Trophoblast cell (in vitro differentiated cells and primary cell): ENCODE measurements at regions not wholly inside any gene's neighbourhood (a gene's known extent, or its start where the extent isn't known, plus 50 kb on each side); places are given as distances from the start of the nearest gene placed in this dataset.

Source experiments
- DNase-seq, 2 donors: peaks; one replicate each; pipeline ENCODE4 v3.0.0-alpha.2; 2016
- H2AFZ ChIP-seq: 2 replicates; pipeline ENCODE4 v1.6.1; 2013; ENCODE audit warnings: low read length, moderate library complexity, mild to moderate bottlenecking; ENCODE audit not compliant: insufficient read depth, poor library complexity
- H2AK5ac ChIP-seq: 2 replicates; pipeline ENCODE4 v1.6.1; 2013; ENCODE audit warnings: mild to moderate bottlenecking, low read length
- H2BK120ac ChIP-seq: 2 replicates; pipeline ENCODE4 v1.6.1; 2013; ENCODE audit warnings: low read length, mild to moderate bottlenecking, moderate library complexity; ENCODE audit not compliant: insufficient read depth, poor library complexity
- H2BK12ac ChIP-seq: 2 replicates; pipeline ENCODE4 v1.6.1; 2013; ENCODE audit warnings: mild to moderate bottlenecking, low read length, moderate library complexity
- H2BK5ac ChIP-seq: 2 replicates; pipeline ENCODE4 v1.6.1; 2013; ENCODE audit warnings: low read length, low read depth, moderate library complexity, mild to moderate bottlenecking; ENCODE audit not compliant: poor library complexity
- H3K14ac ChIP-seq: 2 replicates; pipeline ENCODE4 v1.6.1; 2013; ENCODE audit warnings: mild to moderate bottlenecking, low read length
- H3K18ac ChIP-seq: 2 replicates; pipeline ENCODE4 v1.6.1; 2013; ENCODE audit warnings: mild to moderate bottlenecking, low read length
- H3K23ac ChIP-seq: 2 replicates; pipeline ENCODE4 v1.6.1; 2013; ENCODE audit warnings: low read length
- H3K27ac ChIP-seq: 2 replicates; pipeline ENCODE4 v1.5.1; 2013; ENCODE audit warnings: low read depth, mild to moderate bottlenecking, inconsistent platforms, low read length, moderate library complexity
- H3K27me3 ChIP-seq: 2 replicates; pipeline ENCODE4 v1.6.1; 2013; ENCODE audit warnings: inconsistent platforms, mild to moderate bottlenecking, low read length, moderate library complexity; ENCODE audit not compliant: insufficient read depth
- H3K36me3 ChIP-seq, 2 experiments: 1 replicate in 1 of 2; 2 replicates in 1 of 2; pipeline ENCODE4 v1.6.1; 2013; ENCODE audit warnings: low read length in 2 of 2, mild to moderate bottlenecking in 2 of 2, moderate library complexity in 1 of 2; ENCODE audit not compliant: insufficient read depth in 2 of 2, control insufficient read depth in 1 of 2
- H3K4ac ChIP-seq: 2 replicates; pipeline ENCODE4 v1.6.1; 2013; ENCODE audit warnings: low read depth, mild to moderate bottlenecking, low read length, moderate library complexity
- H3K4me1 ChIP-seq, 2 experiments: 1 replicate in 1 of 2; 2 replicates in 1 of 2; pipeline ENCODE4 v1.6.1; 2013; ENCODE audit warnings: low read length in 2 of 2, mild to moderate bottlenecking in 2 of 2, moderate library complexity in 1 of 2; ENCODE audit not compliant: insufficient read depth in 2 of 2, control insufficient read depth in 1 of 2
- H3K4me2 ChIP-seq: 2 replicates; pipeline ENCODE4 v1.6.1; 2013; ENCODE audit warnings: inconsistent platforms, mild to moderate bottlenecking, low read length, moderate library complexity
- H3K4me3 ChIP-seq: 2 replicates; pipeline ENCODE4 v1.5.1; 2013; ENCODE audit warnings: mild to moderate bottlenecking, low read depth, low read length, inconsistent platforms
- H3K79me1 ChIP-seq: one replicate; pipeline ENCODE4 v1.6.1; 2013; ENCODE audit warnings: low read length
- H3K79me2 ChIP-seq: 2 replicates; pipeline ENCODE4 v1.6.1; 2013; ENCODE audit warnings: low read length, mild to moderate bottlenecking; ENCODE audit not compliant: control insufficient read depth, insufficient read depth, poor library complexity
- H3K9ac ChIP-seq: 2 replicates; pipeline ENCODE4 v1.6.1; 2013; ENCODE audit warnings: mild to moderate bottlenecking, low read length
- H3K9me3 ChIP-seq: 2 replicates; pipeline ENCODE4 v1.6.1; 2013; ENCODE audit warnings: low read depth, mild to moderate bottlenecking, control low read depth, inconsistent platforms, low read length; ENCODE audit not compliant: insufficient read depth
- H4K12ac ChIP-seq: 2 replicates; pipeline ENCODE4 v1.6.1; 2013; ENCODE audit warnings: low read depth, mild to moderate bottlenecking, low read length, moderate library complexity
- H4K8ac ChIP-seq: 2 replicates; pipeline ENCODE4 v1.6.1; 2013; ENCODE audit warnings: low read depth, mild to moderate bottlenecking, low read length, moderate library complexity
- H4K91ac ChIP-seq: one replicate; pipeline ENCODE4 v1.6.1; 2013; ENCODE audit warnings: low read depth, mild to moderate bottlenecking, low read length, moderate library complexity
- WGBS: extraction: QIAGEN DNeasy Blood & Tissue Kit; methylation state at CpG from one replicate; pipeline ENCODE4 v1.1.7; 2013; ENCODE audit warnings: missing lambda C conversion rate; ENCODE audit not compliant: insufficient read length, insufficient coverage; ENCODE audit errors: extremely low coverage; 5-methylcytosine and 5-hydroxymethylcytosine counted together

DNA sequence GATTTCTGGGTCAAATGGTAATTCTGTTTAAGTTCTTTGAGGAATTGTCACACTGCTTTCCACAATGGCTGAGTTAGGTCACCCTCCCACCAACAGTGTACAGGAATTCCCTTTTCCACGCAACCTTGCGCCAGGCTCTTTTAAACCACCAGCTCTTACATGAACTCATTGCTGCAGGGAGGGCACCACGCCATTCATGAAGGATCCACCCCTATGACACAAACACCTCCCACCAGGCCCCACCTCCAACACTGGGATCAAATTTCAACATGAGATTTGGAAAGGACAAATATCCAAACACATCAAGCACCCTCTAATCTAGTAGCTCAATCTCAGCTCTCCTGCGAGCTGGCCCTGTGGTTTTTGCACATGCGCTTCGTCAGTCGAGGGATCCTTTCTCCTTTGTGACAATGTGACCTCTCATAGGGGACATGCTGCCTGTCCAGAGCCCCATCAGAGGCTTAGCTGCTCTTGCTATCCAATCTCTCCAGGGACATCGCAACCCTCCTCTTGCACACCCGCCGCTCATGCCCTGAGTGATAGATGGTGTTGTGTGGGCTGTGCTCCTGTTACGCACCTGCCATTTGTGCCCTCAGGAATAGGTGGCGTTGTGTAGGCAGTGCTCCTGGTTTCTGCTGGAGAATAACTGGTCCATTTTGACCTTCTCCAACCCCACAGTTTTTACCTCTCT, 328.0 kb downstream of the UQCRFS1 start:
- no peaks in the 10 kb centered on the region for H3K79me2 ChIP-seq

DNA sequence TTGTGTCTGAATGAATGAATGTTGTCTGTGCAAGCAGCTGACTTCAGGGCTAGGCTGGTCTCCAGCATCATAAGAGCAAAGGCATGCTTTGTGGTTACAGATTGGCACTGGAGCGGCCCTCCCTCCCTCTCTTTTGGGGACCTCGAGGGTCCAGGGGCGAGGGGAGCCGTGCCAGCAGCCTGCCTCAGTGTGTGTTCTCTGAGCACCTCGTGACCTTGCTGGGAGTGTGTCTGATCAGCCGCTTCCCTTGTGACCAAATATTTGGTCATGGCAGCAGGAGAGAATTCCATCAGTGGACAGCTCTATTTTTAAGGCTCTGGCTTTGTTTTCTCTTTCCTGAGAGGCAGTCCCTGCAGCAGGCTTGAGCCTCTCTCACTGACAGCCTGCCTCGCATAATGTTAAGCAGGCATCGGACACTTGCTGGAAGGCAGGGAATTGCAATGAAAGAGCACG, 329.7 kb downstream of the UQCRFS1 start:
- Histone ChIP-seq H3K9ac (no peak overlapping the region), H3K36me3 (no peaks in the 10 kb centered on the region), H4K91ac (no peak overlapping the region), H3K14ac (no peak overlapping the region), H3K79me1 (no peaks in the 10 kb centered on the region), H3K18ac (no peak overlapping the region), H3K4me2 (no peak overlapping the region), H4K12ac (no peak overlapping the region), H2BK5ac (no peak overlapping the region), H3K4ac (no peak overlapping the region), H2AFZ (no peak overlapping the region), H2BK120ac (no peak overlapping the region), H3K27ac (no peak overlapping the region), H2BK12ac (no peak overlapping the region), H4K8ac (no peak overlapping the region), H3K9me3 (no peaks in the 10 kb centered on the region), H3K27me3 (no peaks in the 10 kb centered on the region), H3K23ac (no peak overlapping the region), H3K79me2 (no peaks in the 10 kb centered on the region), H2AK5ac (no peak overlapping the region), H3K4me3 (no peak overlapping the region), H3K4me1 (no peaks in the 10 kb centered on the region)
- no CpG with 5 or more reads among the region's 9 CpGs for WGBS
- no peak for DNase-seq

More for the DNA sequence above, 328.0 kb downstream of the UQCRFS1 start:
- no peak overlapping the region for H2AFZ ChIP-seq
- no peak overlapping the region for H3K4me2 ChIP-seq
- no peak overlapping the region for H3K18ac ChIP-seq
- no peak overlapping the region for H3K27ac ChIP-seq
- no peak overlapping the region for H3K23ac ChIP-seq
- no peak overlapping the region for H4K8ac ChIP-seq
- H2AK5ac ChIP-seq: no peak overlapping the region
- H3K4ac ChIP-seq: no peak overlapping the region
- no peaks in the 10 kb centered on the region for H3K79me1 ChIP-seq
- H2BK120ac ChIP-seq: no peak overlapping the region
- H3K9ac ChIP-seq: no peak overlapping the region
- no peaks in the 10 kb centered on the region for H3K9me3 ChIP-seq
- H4K91ac ChIP-seq: no peak overlapping the region
- H3K14ac ChIP-seq: no peak overlapping the region
- H3K4me3 ChIP-seq: no peak overlapping the region
- no peaks in the 10 kb centered on the region for H3K36me3 ChIP-seq
- H2BK12ac ChIP-seq: no peak overlapping the region
- no CpG with 5 or more reads among the region's 12 CpGs for WGBS
- no peaks in the 10 kb centered on the region for H3K27me3 ChIP-seq
- H4K12ac ChIP-seq: no peak overlapping the region
- H3K4me1 ChIP-seq: no peaks in the 10 kb centered on the region
- no peak overlapping the region for H2BK5ac ChIP-seq
- DNase-seq: no peak

- no peaks in the 10 kb centered on the region for H3K79me1 ChIP-seq
- no peak overlapping the region for H2AK5ac ChIP-seq
- no peak overlapping the region for H3K27ac ChIP-seq
- H3K4me1 ChIP-seq: no peaks in the 10 kb centered on the region
- no peak overlapping the region for H3K23ac ChIP-seq
- no peaks in the 10 kb centered on the region for H3K79me2 ChIP-seq
- no peak overlapping the region for H2BK12ac ChIP-seq
- H4K12ac ChIP-seq: no peak overlapping the region
- H3K27me3 ChIP-seq: no peaks in the 10 kb centered on the region
- WGBS: no CpG with 5 or more reads among the region's 6 CpGs
- H2BK120ac ChIP-seq: no peak overlapping the region
- H3K18ac ChIP-seq: no peak overlapping the region
- no peaks in the 10 kb centered on the region for H3K9me3 ChIP-seq
- no peak overlapping the region for H4K91ac ChIP-seq
- H2BK5ac ChIP-seq: no peak overlapping the region
- no peak overlapping the region for H2AFZ ChIP-seq
- H3K4me3 ChIP-seq: no peak overlapping the region
- no peak overlapping the region for H3K4me2 ChIP-seq
- no peak overlapping the region for H3K14ac ChIP-seq
- no peak overlapping the region for H3K9ac ChIP-seq
- no peak for DNase-seq
- no peak overlapping the region for H4K8ac ChIP-seq
- no peaks in the 10 kb centered on the region for H3K36me3 ChIP-seq
- no peak overlapping the region for H3K4ac ChIP-seq
Observed at GRCh38 chr19:28882818-28883217, 330.1 kb downstream of the UQCRFS1 start.

GRCh38 chr19:28881616-28882015, 331.3 kb downstream of the UQCRFS1 start:
- Histone ChIP-seq H4K91ac (no peak overlapping the region), H3K9ac (no peak overlapping the region), H3K4ac (no peak overlapping the region), H4K12ac (no peak overlapping the region), H3K4me1 (no peaks in the 10 kb centered on the region), H4K8ac (no peak overlapping the region), H3K36me3 (no peaks in the 10 kb centered on the region), H3K18ac (no peak overlapping the region), H3K79me2 (no peaks in the 10 kb centered on the region), H3K27ac (no peak overlapping the region), H3K27me3 (no peaks in the 10 kb centered on the region), H2BK5ac (no peak overlapping the region), H3K4me2 (no peak overlapping the region), H3K23ac (no peak overlapping the region), H2BK12ac (no peak overlapping the region), H2AFZ (no peak overlapping the region), H3K9me3 (peaks cover 2% of the 10 kb centered on the region), H3K4me3 (no peak overlapping the region), H3K14ac (no peak overlapping the region), H2AK5ac (no peak overlapping the region), H3K79me1 (no peaks in the 10 kb centered on the region), H2BK120ac (no peak overlapping the region)
- no CpG with 5 or more reads among the region's 8 CpGs for WGBS
- DNase-seq: no peak
